Panc1 (cell line): ENCODE measurements at regions not wholly inside any gene's neighbourhood (a gene's known extent, or its start where the extent isn't known, plus 50 kb on each side); places are given as distances from the start of the nearest gene placed in this dataset.

ENCODE experiments used
- ATAC-seq: fragments of 200-7000 bp; cut with Tn5 transposase; 2 replicates; pipeline ENCODE4 v1.9.1; 2020; ENCODE audit warnings: mild to moderate bottlenecking, moderate library complexity
- BruUV-seq: library from RNA; stranded (reverse); fragments of 400-500 nt; replicated peaks from 2 replicates; lab custom pipeline; 2021; lab: Mats Ljungman, UMichigan
- CTCF ChIA-PET: fragments of 300-600 bp; sonication (Branson Sonifier 250); formaldehyde crosslinking; loops from one replicate; lab custom pipeline; 2022; ENCODE audit warnings: antibody characterized with exemption; lab: Charles Lee
- POLR2A ChIA-PET: fragments of 300-600 bp; sonication (Branson Sonifier 250); formaldehyde crosslinking; loops from one replicate; lab custom pipeline; 2022; ENCODE audit warnings: antibody characterized with exemption; lab: Charles Lee
- DNase-seq: peaks from one replicate; pipeline ENCODE4 v3.0.0-alpha.2; 2010; ENCODE audit warnings: low read depth, low spot score
- H3K27ac ChIP-seq: 2 replicates; pipeline ENCODE4 v1.5.1; 2011; ENCODE audit warnings: mild to moderate bottlenecking, low read length, inconsistent platforms
- H3K27me3 ChIP-seq: fragments of 200-500 bp; sonication (Bioruptor generic); 2 replicates; pipeline ENCODE4 v1.6.0; 2014; ENCODE audit warnings: low read length, inconsistent platforms; ENCODE audit not compliant: control insufficient read depth, insufficient read depth
- H3K36me3 ChIP-seq: fragments of 200-500 bp; sonication (Bioruptor generic); 2 replicates; pipeline ENCODE4 v1.5.1; 2014; ENCODE audit warnings: inconsistent platforms, mild to moderate bottlenecking, low read length, moderate library complexity; ENCODE audit not compliant: control insufficient read depth, insufficient read depth
- H3K4me1 ChIP-seq: 2 replicates; pipeline ENCODE4 v1.5.1; 2011; ENCODE audit warnings: inconsistent platforms, mild to moderate bottlenecking, low read length, moderate library complexity; ENCODE audit not compliant: control insufficient read depth, insufficient read depth
- H3K4me3 ChIP-seq, 2 experiments: 2 replicates each; pipeline ENCODE4 v1.5.1; 2011 to 2012; ENCODE audit warnings: low read depth in 2 of 2, low read length in 2 of 2, mild to moderate bottlenecking in 2 of 2, inconsistent platforms in 1 of 2, moderate library complexity in 1 of 2
- H3K9me3 ChIP-seq: fragments of 200-500 bp; sonication (Bioruptor generic); 2 replicates; pipeline ENCODE4 v1.5.1; 2014; ENCODE audit warnings: low read depth, mild to moderate bottlenecking, inconsistent platforms, low read length, moderate library complexity; ENCODE audit not compliant: control insufficient read depth, insufficient read depth
- POLR2AphosphoS5 ChIP-seq: IDR thresholded peaks from 2 replicates; pipeline ENCODE4 v1.6.1; 2012; ENCODE audit warnings: mild to moderate bottlenecking, low read depth, low read length, moderate library complexity
- SIN3A ChIP-seq: IDR thresholded peaks from 2 replicates; pipeline ENCODE4 v1.6.1; 2012; ENCODE audit warnings: low read depth, mild to moderate bottlenecking, low read length, moderate library complexity, borderline replicate concordance; ENCODE audit not compliant: insufficient read depth
- TCF7L2 ChIP-seq: IDR thresholded peaks from 2 replicates; pipeline ENCODE4 v1.6.1; 2011; ENCODE audit warnings: mild to moderate bottlenecking, low read depth, low read length, inconsistent platforms
- in situ Hi-C: cut with HindIII; loops from 2 replicates; pipeline ENCODE4 v1.10.0; 2016; ENCODE audit warnings: low sequenced_read_pairs, low pct_unique_long_range_greater_than_20kb
- intact Hi-C: fragments of 100-400 bp; cut with micrococcal nuclease; formaldehyde crosslinking; loops from one replicate; pipeline ENCODE4 v1.10.0; 2022; ENCODE audit not compliant: unreplicated experiment
- TF ChIP-seq, protein P1 (sequence below), 2 experiments: IDR thresholded peaks; 2 replicates each; pipeline ENCODE4 v1.6.1; 2011 to 2012; ENCODE audit warnings: low read depth in 2 of 2, control low read depth in 1 of 2, low read length in 1 of 2, mild to moderate bottlenecking in 1 of 2, moderate library complexity in 1 of 2; ENCODE audit not compliant: insufficient read depth in 1 of 2
- TF ChIP-seq, protein P2 (sequence below): fragments of 450-650 bp; IDR thresholded peaks from 2 replicates; pipeline ENCODE4 v1.5.1; 2017; ENCODE audit warnings: mild to moderate bottlenecking

DNA sequence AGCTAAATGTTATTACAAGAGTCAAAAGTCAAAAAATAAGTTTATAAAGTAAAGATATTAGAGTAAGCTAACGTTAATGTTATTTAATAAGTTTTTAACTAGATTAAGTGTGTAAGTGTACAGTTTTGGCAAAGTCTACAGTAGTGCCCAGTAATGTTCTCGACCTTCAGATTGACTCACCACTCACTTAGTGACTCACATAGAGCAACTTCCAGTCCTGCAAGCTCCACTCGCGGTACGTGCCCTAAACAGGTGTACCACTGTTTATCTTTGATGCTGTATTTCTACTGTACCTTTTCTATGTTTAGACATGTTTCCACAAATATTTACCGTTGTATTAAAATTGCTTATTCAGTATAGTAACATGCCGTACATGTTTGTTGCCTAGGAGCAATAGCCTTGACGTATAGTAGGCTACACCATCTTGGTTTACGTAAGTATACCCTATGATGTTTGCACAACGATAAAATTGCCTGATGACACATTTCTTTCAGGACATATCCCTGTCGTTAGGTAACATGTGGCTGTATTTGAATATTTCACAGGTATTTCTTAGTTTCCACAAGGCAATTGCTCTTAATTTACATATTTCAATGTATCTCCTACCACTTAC, 1641.9 kb upstream of the PIK3C3 start:
- no peaks in the 10 kb centered on the region for H3K36me3 ChIP-seq
- no peak overlapping the region for H3K4me3 ChIP-seq
- POLR2A ChIA-PET, result no interaction called here
- DNase-seq (peak; percentile 4), ATAC-seq (no peak)
- H3K27ac ChIP-seq, result no peak overlapping the region
- no peaks in the 10 kb centered on the region for H3K4me1 ChIP-seq
- BruUV-seq, result no TSS peak
- no peaks in the 10 kb centered on the region for H3K27me3 ChIP-seq
- TF ChIP-seq TCF7L2, result no peak
- no peak for TF ChIP-seq POLR2AphosphoS5
- TF ChIP-seq, protein P1, sequence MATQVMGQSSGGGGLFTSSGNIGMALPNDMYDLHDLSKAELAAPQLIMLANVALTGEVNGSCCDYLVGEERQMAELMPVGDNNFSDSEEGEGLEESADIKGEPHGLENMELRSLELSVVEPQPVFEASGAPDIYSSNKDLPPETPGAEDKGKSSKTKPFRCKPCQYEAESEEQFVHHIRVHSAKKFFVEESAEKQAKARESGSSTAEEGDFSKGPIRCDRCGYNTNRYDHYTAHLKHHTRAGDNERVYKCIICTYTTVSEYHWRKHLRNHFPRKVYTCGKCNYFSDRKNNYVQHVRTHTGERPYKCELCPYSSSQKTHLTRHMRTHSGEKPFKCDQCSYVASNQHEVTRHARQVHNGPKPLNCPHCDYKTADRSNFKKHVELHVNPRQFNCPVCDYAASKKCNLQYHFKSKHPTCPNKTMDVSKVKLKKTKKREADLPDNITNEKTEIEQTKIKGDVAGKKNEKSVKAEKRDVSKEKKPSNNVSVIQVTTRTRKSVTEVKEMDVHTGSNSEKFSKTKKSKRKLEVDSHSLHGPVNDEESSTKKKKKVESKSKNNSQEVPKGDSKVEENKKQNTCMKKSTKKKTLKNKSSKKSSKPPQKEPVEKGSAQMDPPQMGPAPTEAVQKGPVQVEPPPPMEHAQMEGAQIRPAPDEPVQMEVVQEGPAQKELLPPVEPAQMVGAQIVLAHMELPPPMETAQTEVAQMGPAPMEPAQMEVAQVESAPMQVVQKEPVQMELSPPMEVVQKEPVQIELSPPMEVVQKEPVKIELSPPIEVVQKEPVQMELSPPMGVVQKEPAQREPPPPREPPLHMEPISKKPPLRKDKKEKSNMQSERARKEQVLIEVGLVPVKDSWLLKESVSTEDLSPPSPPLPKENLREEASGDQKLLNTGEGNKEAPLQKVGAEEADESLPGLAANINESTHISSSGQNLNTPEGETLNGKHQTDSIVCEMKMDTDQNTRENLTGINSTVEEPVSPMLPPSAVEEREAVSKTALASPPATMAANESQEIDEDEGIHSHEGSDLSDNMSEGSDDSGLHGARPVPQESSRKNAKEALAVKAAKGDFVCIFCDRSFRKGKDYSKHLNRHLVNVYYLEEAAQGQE (IDR thresholded peaks at IDR 0.05; ENCODE audit: insufficient read depth in 1 of 2, low read depth in 2 of 2, low read length in 1 of 2), result no peak
- TF ChIP-seq, protein P2, sequence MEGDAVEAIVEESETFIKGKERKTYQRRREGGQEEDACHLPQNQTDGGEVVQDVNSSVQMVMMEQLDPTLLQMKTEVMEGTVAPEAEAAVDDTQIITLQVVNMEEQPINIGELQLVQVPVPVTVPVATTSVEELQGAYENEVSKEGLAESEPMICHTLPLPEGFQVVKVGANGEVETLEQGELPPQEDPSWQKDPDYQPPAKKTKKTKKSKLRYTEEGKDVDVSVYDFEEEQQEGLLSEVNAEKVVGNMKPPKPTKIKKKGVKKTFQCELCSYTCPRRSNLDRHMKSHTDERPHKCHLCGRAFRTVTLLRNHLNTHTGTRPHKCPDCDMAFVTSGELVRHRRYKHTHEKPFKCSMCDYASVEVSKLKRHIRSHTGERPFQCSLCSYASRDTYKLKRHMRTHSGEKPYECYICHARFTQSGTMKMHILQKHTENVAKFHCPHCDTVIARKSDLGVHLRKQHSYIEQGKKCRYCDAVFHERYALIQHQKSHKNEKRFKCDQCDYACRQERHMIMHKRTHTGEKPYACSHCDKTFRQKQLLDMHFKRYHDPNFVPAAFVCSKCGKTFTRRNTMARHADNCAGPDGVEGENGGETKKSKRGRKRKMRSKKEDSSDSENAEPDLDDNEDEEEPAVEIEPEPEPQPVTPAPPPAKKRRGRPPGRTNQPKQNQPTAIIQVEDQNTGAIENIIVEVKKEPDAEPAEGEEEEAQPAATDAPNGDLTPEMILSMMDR, result no peak
- no peak for TF ChIP-seq SIN3A
- no peaks in the 10 kb centered on the region for H3K9me3 ChIP-seq
- CTCF ChIA-PET, result no interaction called here
- intact Hi-C loops (no loop called here), in situ Hi-C loops (no loop called here)

- H3K9me3 ChIP-seq, result no peaks in the 10 kb centered on the region
- no peaks in the 10 kb centered on the region for H3K4me1 ChIP-seq
- no peak overlapping the region for H3K27ac ChIP-seq
- no peak overlapping the region for H3K4me3 ChIP-seq
- CTCF ChIA-PET, result no interaction called here
- H3K36me3 ChIP-seq, result no peaks in the 10 kb centered on the region
- TF ChIP-seq TCF7L2, result no peak
- TF ChIP-seq, protein P2, result no peak
- no peak for TF ChIP-seq POLR2AphosphoS5
- no peak for TF ChIP-seq SIN3A
- TF ChIP-seq, protein P1 (IDR thresholded peaks at IDR 0.05; ENCODE audit: insufficient read depth in 1 of 2, low read depth in 2 of 2, low read length in 1 of 2), result no peak
- in situ Hi-C loops (no loop called here), intact Hi-C loops (no loop called here)
- no TSS peak for BruUV-seq
- DNase-seq (no peak), ATAC-seq (no peak)
- POLR2A ChIA-PET, result no interaction called here
- H3K27me3 ChIP-seq, result no peaks in the 10 kb centered on the region
Measured at GRCh38 chr18:40307627-40308026, 1647.4 kb upstream of the PIK3C3 start.
